Stimulated activated naive B cell treated with anti-CD40 and anti-IgM and Interleukin-4, amounts not matched to agents 10 μg/mL and 1 μg/mL and 100 μg/mL, for 72 hours (primary cell): ENCODE measurements at regions not wholly inside any gene's neighbourhood (a gene's known extent, or its start where the extent isn't known, plus 50 kb on each side); places are given as distances from the start of the nearest gene placed in this dataset.
A peak's percentile ranks its signal among the peaks of the same experiment; 100 is the strongest.

Experiments
- ATAC-seq, 2 donors: fragments of 150-1000 bp; cut with Tn5 transposase; replicated peaks; 2 replicates each; pipeline ENCODE4 v1.10.0; 2021; ENCODE audit warnings: moderate library complexity in 1 of 2
- DNase-seq: peaks from one replicate; pipeline ENCODE4 v3.0.0; 2021
- H3K27ac Mint-ChIP-seq: one replicate; pipeline ENCODE4 v1.8.0; 2022; ENCODE audit warnings: mild to moderate bottlenecking, mixed read lengths
- H3K27me3 Mint-ChIP-seq, 2 donors: one replicate each; pipeline ENCODE4 v1.8.0; 2022; ENCODE audit warnings: mixed read lengths in 2 of 2
- H3K36me3 Mint-ChIP-seq, 2 donors: one replicate each; pipeline ENCODE4 v1.8.0; 2022; ENCODE audit warnings: mixed read lengths in 2 of 2, mild to moderate bottlenecking in 1 of 2
- H3K4me1 Mint-ChIP-seq, 2 donors: one replicate each; pipeline ENCODE4 v1.8.0; 2022; ENCODE audit warnings: mixed read lengths in 2 of 2, mild to moderate bottlenecking in 1 of 2
- H3K4me3 Mint-ChIP-seq, 2 donors: one replicate each; pipeline ENCODE4 v1.8.0; 2022; ENCODE audit warnings: mild to moderate bottlenecking in 2 of 2, mixed read lengths in 2 of 2, moderate library complexity in 1 of 2
- H3K9me3 Mint-ChIP-seq, 2 donors: one replicate each; pipeline ENCODE4 v1.8.0; 2022; ENCODE audit warnings: mixed read lengths in 2 of 2, mild to moderate bottlenecking in 1 of 2

GRCh38 chr6:14337152-14337551 lies 219.6 kb downstream of the CD83 start:
- DNase-seq: no peak
- H3K4me1 Mint-ChIP-seq: peaks cover 16 to 26% of the 10 kb centered on the region in 2 donors

DNA sequence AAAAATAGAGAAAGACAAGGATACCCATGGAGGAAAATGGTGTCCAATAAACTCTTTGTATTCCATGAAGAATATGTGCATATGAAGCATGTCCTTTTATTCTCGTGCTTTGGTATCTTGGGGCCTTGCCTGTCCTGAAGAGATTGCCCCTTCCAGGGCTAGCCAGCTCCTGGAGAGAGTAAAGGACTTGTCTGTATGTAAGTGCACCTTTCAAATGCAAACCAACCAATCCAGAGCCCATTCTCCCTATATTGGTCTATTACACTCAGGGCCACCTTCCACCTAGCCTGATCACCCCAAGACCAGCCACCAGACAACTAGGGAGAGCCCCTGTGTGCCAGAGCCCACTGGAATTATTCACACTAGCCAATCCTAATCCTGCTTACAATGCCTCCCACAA lies 221.6 kb downstream of the CD83 start:
- ATAC-seq (no peak), DNase-seq (no peak)
- Mint-ChIP-seq H3K9me3 (no peaks in the 10 kb centered on the region), H3K27ac (peak overlapping the region; percentile 82), H3K36me3 (peaks cover 7 to 23% of the 10 kb centered on the region in 2 donors), H3K4me1 (peaks cover 16 to 26% of the 10 kb centered on the region in 2 donors), H3K4me3 (no peak overlapping the region), H3K27me3 (no peaks in the 10 kb centered on the region)

More at GRCh38 chr6:14337152-14337551, 219.6 kb downstream of the CD83 start:
- peaks cover 13 to 35% of the 10 kb centered on the region in 2 donors for H3K36me3 Mint-ChIP-seq
- H3K9me3 Mint-ChIP-seq: peaks cover 0 to 2% of the 10 kb centered on the region in 2 donors
- ATAC-seq: no peak
- H3K4me3 Mint-ChIP-seq: no peak overlapping the region
- no peaks in the 10 kb centered on the region for H3K27me3 Mint-ChIP-seq
- no peak overlapping the region for H3K27ac Mint-ChIP-seq

GRCh38 chr6:14339711-14340584 lies 222.4 kb downstream of the CD83 start:
- DNase-seq (no peak), ATAC-seq (peak in 1 of 2 donors; percentile 29)
- Mint-ChIP-seq H3K36me3 (peaks cover 4 to 21% of the 10 kb centered on the region in 2 donors), H3K4me1 (peaks cover 16 to 26% of the 10 kb centered on the region in 2 donors), H3K4me3 (no peak overlapping the region), H3K27me3 (no peaks in the 10 kb centered on the region), H3K27ac (peak overlapping the region; percentile 82), H3K9me3 (no peaks in the 10 kb centered on the region)

GRCh38 chr6:14344486-14344885 lies 226.9 kb downstream of the CD83 start:
- H3K9me3 Mint-ChIP-seq: no peaks in the 10 kb centered on the region
- no peak for DNase-seq
- no peak for ATAC-seq
- peaks cover 0 to 14% of the 10 kb centered on the region in 2 donors for H3K36me3 Mint-ChIP-seq
- peaks cover 30 to 36% of the 10 kb centered on the region in 2 donors for H3K4me1 Mint-ChIP-seq
- H3K4me3 Mint-ChIP-seq: no peak overlapping the region
- H3K27ac Mint-ChIP-seq: no peak overlapping the region
- H3K27me3 Mint-ChIP-seq: no peaks in the 10 kb centered on the region

- ATAC-seq (peak; percentile 80 to 84), DNase-seq (no peak)
- peak overlapping the region; percentile 91 for H3K27ac Mint-ChIP-seq
- H3K36me3 Mint-ChIP-seq: peaks cover 4 to 23% of the 10 kb centered on the region in 2 donors
- peaks cover 0 to 3% of the 10 kb centered on the region in 2 donors for H3K9me3 Mint-ChIP-seq
- peak overlapping the region in 1 of 2 donors; percentile 43 for H3K4me3 Mint-ChIP-seq
- H3K4me1 Mint-ChIP-seq: peaks cover 33 to 56% of the 10 kb centered on the region in 2 donors
- no peaks in the 10 kb centered on the region for H3K27me3 Mint-ChIP-seq
Measured at GRCh38 chr6:14348389-14348788, 230.8 kb downstream of the CD83 start.

GRCh38 chr6:14349507-14349906 lies 231.9 kb downstream of the CD83 start:
- no peak for DNase-seq
- Mint-ChIP-seq H3K27ac (peak overlapping the region; percentile 91), H3K4me3 (no peak overlapping the region), H3K27me3 (no peaks in the 10 kb centered on the region), H3K9me3 (peaks cover 0 to 3% of the 10 kb centered on the region in 2 donors), H3K36me3 (peaks cover 4 to 23% of the 10 kb centered on the region in 2 donors), H3K4me1 (peaks cover 36 to 67% of the 10 kb centered on the region in 2 donors)
- ATAC-seq: peak; percentile 24 to 30

- Mint-ChIP-seq H3K9me3 (peaks cover 0 to 3% of the 10 kb centered on the region in 2 donors), H3K27ac (no peak overlapping the region), H3K36me3 (peaks cover 4 to 23% of the 10 kb centered on the region in 2 donors), H3K4me1 (peaks cover 43 to 74% of the 10 kb centered on the region in 2 donors), H3K4me3 (no peak overlapping the region), H3K27me3 (no peaks in the 10 kb centered on the region)
- DNase-seq (no peak), ATAC-seq (no peak)
Measured at GRCh38 chr6:14350210-14350609, 232.6 kb downstream of the CD83 start.

DNA sequence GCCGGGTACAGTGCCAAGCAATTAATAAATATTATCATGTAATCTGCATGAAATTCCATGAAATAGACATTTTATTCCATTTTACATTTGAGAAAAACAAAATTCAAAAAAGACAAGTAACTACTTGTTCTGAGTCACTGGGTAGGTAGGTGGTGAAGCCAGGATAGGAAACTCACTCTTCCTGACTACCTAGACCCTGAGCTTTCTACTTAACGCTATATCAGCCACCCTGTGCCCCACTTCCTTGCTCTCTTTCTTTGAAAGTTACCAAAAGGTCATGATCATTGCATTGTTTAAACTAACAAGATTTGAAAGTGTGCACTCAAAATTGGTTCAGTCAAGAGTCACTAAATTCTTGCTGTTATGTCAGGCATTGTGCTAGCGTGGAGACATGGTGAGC lies 235.7 kb downstream of the CD83 start:
- H3K27me3 Mint-ChIP-seq: no peaks in the 10 kb centered on the region
- DNase-seq (no peak), ATAC-seq (no peak)
- no peak overlapping the region for H3K4me3 Mint-ChIP-seq
- peaks cover 44 to 69% of the 10 kb centered on the region in 2 donors for H3K4me1 Mint-ChIP-seq
- peaks cover 4 to 20% of the 10 kb centered on the region in 2 donors for H3K36me3 Mint-ChIP-seq
- H3K9me3 Mint-ChIP-seq: peaks cover 0 to 3% of the 10 kb centered on the region in 2 donors
- peak overlapping the region; percentile 2 for H3K27ac Mint-ChIP-seq

DNA sequence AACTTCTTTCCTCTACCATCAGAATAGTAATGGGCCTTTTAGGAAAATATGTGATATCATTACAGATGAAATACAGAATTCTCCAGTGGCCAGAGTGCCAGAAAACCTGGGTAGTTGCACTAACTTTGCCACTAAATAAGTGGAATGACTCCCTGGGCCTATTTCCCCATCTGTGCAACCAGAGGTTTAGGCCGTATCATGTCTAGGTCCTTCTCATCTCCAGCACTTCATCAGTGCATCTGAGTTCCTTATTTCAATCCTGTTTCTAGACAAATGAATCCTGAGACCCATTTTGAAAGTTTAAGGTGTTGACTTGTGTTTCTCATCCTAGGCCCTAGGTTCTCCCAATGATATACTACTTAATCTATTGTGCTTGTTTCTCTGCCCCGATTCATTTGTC lies 236.2 kb downstream of the CD83 start:
- Mint-ChIP-seq H3K4me1 (peaks cover 41 to 69% of the 10 kb centered on the region in 2 donors), H3K9me3 (peaks cover 0 to 3% of the 10 kb centered on the region in 2 donors), H3K27ac (no peak overlapping the region), H3K27me3 (no peaks in the 10 kb centered on the region), H3K4me3 (no peak overlapping the region), H3K36me3 (peaks cover 4 to 17% of the 10 kb centered on the region in 2 donors)
- DNase-seq (no peak), ATAC-seq (no peak)

DNA sequence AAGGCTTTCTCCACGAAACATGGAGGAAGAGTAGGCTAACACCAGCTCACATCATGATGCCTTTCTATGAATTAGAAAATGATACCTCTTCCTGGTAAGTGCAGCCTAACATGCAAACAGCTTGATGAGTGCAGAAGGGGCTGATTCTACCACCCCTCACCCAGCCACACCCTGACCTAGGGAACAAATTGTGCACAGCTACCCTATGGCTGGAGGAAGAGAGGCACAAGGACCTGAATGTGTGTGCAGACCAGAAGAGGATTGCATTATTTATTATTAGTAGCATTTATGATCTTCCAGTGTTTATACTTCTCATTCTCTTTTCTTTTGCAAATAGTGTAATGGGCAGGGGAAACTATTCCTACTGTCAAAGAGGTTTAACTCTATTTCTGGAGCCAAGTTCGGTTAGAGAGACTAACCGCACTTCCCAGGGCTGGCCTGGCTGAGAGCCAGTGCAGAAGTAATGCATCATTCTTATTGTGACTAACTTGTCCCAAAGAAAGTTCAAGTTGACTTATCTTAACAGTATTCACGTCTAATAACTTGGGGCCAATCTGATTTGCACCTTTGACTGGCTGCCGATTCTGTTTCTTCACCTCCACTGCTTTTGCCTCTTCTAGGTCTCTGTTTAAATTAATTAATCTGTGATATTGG lies 237.5 kb downstream of the CD83 start:
- ATAC-seq: peak; percentile 59 to 64
- Mint-ChIP-seq H3K4me3 (peak overlapping the region; percentile 21 to 47), H3K4me1 (peaks cover 40 to 69% of the 10 kb centered on the region in 2 donors), H3K9me3 (peaks cover 0 to 3% of the 10 kb centered on the region in 2 donors), H3K27ac (peak overlapping the region; percentile 66), H3K27me3 (no peaks in the 10 kb centered on the region), H3K36me3 (peaks cover 4 to 15% of the 10 kb centered on the region in 2 donors)
- DNase-seq: peak; percentile 33

- peaks cover 55 to 70% of the 10 kb centered on the region in 2 donors for H3K4me1 Mint-ChIP-seq
- DNase-seq (no peak), ATAC-seq (peak; percentile 81 to 85)
- peaks cover 6 to 15% of the 10 kb centered on the region in 2 donors for H3K36me3 Mint-ChIP-seq
- no peaks in the 10 kb centered on the region for H3K27me3 Mint-ChIP-seq
- H3K27ac Mint-ChIP-seq: peak overlapping the region; percentile 82
- H3K4me3 Mint-ChIP-seq: no peak overlapping the region
- H3K9me3 Mint-ChIP-seq: no peaks in the 10 kb centered on the region
Measured at GRCh38 chr6:14359438-14359837, 241.9 kb downstream of the CD83 start.

DNA sequence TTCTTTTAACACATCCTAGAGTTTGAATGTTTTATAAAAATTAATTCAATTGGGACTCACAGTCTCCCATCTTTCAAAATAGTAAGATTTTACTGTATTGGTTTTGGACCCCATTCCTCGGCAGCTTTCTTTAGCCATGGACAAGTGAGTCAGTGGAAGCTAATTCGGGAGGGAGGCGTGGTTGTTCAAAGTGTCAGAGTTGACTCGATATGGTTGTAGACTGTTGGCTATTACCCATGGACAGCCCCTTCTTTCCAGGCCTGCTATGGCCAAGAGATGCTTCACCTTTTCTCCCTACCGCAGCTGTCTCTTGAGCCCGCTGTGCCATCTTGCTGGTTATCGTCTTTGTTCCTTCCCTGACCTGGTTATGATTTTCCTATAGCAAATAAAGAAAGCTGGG lies 243.0 kb downstream of the CD83 start:
- H3K4me1 Mint-ChIP-seq: peaks cover 47 to 61% of the 10 kb centered on the region in 2 donors
- DNase-seq (no peak), ATAC-seq (no peak)
- H3K9me3 Mint-ChIP-seq: no peaks in the 10 kb centered on the region
- no peaks in the 10 kb centered on the region for H3K27me3 Mint-ChIP-seq
- no peak overlapping the region for H3K27ac Mint-ChIP-seq
- H3K4me3 Mint-ChIP-seq: no peak overlapping the region
- H3K36me3 Mint-ChIP-seq: peaks cover 6 to 13% of the 10 kb centered on the region in 2 donors

DNA sequence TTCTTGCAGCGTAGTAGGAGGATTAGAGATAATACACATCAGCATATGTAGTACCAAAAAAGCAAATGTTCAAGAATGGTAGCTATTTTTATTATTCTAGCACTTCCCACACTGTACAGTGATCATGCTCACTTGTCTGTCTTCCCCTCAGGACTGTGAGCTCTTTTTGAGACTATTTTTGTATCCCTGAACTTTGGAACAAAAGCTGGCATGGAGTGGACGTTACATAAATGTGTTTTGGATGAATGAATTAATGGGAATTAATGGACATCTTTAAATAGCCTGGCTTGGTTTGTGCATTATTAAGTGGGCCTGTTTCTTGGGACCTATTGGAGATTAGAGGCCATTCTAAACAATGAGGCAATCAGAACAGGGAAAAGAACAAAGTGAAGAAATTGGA lies 243.7 kb downstream of the CD83 start:
- Mint-ChIP-seq H3K36me3 (peaks cover 6 to 12% of the 10 kb centered on the region in 2 donors), H3K4me1 (peaks cover 47 to 61% of the 10 kb centered on the region in 2 donors), H3K9me3 (no peaks in the 10 kb centered on the region), H3K27ac (no peak overlapping the region), H3K4me3 (no peak overlapping the region), H3K27me3 (no peaks in the 10 kb centered on the region)
- no peak for DNase-seq
- ATAC-seq: no peak

DNA sequence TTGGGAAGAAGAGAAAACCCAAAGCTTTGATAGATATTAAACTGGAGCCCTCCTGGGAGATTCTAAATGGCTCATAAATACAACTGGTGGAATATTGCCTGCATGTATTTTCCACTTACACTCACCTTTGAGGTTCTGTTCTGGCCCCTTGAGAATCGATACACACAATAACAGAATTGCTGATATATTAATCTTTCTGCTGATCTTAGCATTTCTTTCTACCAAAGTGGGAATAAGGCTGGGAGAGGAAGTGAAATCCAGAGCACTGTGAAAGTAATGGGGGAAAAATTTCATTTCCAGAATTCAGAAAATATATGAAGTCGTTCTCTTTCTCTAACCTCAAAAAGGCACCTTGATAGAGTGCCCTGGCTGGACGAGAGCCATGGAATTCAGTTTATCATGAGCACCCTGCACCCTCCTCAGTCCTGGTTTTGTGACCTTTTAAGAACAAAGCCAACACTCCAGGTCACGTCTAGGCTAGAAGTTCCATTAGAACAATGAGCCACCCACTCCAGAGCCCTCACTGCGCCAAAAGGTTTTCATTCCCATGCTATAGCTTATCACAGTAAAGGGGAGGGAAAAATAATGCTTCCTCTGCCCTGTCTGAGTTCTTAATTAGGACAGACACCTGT lies 244.5 kb downstream of the CD83 start:
- ATAC-seq: no peak
- Mint-ChIP-seq H3K4me1 (peaks cover 47 to 61% of the 10 kb centered on the region in 2 donors), H3K27me3 (no peaks in the 10 kb centered on the region), H3K27ac (peak overlapping the region; percentile 28), H3K36me3 (peaks cover 6 to 12% of the 10 kb centered on the region in 2 donors), H3K9me3 (no peaks in the 10 kb centered on the region), H3K4me3 (no peak overlapping the region)
- DNase-seq: no peak
